Uterus (tissue), 2 donors: ENCODE measurements at regions not wholly inside any gene's neighbourhood (a gene's known extent, or its start where the extent isn't known, plus 50 kb on each side); places are given as distances from the start of the nearest gene placed in this dataset.

Source experiments
- CTCF ChIP-seq, 4 experiments: fragments of 200-600 bp in 2 of 4; fragments of 450-650 bp in 2 of 4; sonication (generic) in 2 of 4; IDR thresholded peaks; one replicate each; pipeline ENCODE4 v1.5.1; 2016 to 2019; ENCODE audit warnings: antibody characterized with exemption in 4 of 4, mild to moderate bottlenecking in 2 of 4, moderate library complexity in 1 of 4
- POLR2A ChIP-seq, 2 donors: fragments of 450-650 bp; IDR thresholded peaks; one replicate each; pipeline ENCODE4 v1.6.1; 2016; ENCODE audit warnings: antibody characterized with exemption in 2 of 2, mild to moderate bottlenecking in 1 of 2, moderate library complexity in 1 of 2

- TF ChIP-seq CTCF (IDR thresholded peaks at IDR 0.05), result no peak
- no peak for TF ChIP-seq POLR2A (IDR thresholded peaks at IDR 0.05)
These were observed 168.0 kb downstream of the DKK1 start for GRCh38 chr10:52481986-52482555.
